Activated CD8-positive, alpha-beta T cell treated with anti-CD3 and anti-CD28 coated beads for 36 hours (primary cell): ENCODE measurements at regions not wholly inside any gene's neighbourhood (a gene's known extent, or its start where the extent isn't known, plus 50 kb on each side); places are given as distances from the start of the nearest gene placed in this dataset.

Source experiments
- ATAC-seq: fragments of 200-7000 bp; cut with Tn5 transposase; one replicate; pipeline ENCODE4 v1.10.0; 2021; ENCODE audit warnings: mild to moderate bottlenecking, moderate library complexity
- CTCF ChIA-PET: fragments of 350-600 bp; sonication (Branson Sonifier 250); formaldehyde crosslinking; loops from one replicate; lab custom pipeline; 2021; ENCODE audit warnings: antibody characterized with exemption; lab: Charles Lee
- POLR2A ChIA-PET: fragments of 350-600 bp; sonication (Branson Sonifier 250); formaldehyde crosslinking; loops from one replicate; lab custom pipeline; 2021; ENCODE audit warnings: antibody characterized with exemption; lab: Charles Lee
- DNase-seq: peaks from one replicate; pipeline ENCODE4 v3.0.0-alpha.2; 2020
- H3K27ac Mint-ChIP-seq: one replicate; pipeline ENCODE4 v1.8.0; 2021; ENCODE audit warnings: mild to moderate bottlenecking, mixed read lengths
- H3K27me3 Mint-ChIP-seq: one replicate; pipeline ENCODE4 v1.8.0; 2021; ENCODE audit warnings: mixed read lengths
- H3K36me3 Mint-ChIP-seq: one replicate; pipeline ENCODE4 v1.8.0; 2021; ENCODE audit warnings: low read depth, mixed read lengths
- H3K4me1 Mint-ChIP-seq: one replicate; pipeline ENCODE4 v1.8.0; 2021; ENCODE audit warnings: low read depth, mixed read lengths
- H3K4me3 Mint-ChIP-seq: one replicate; pipeline ENCODE4 v1.8.0; 2021; ENCODE audit warnings: mild to moderate bottlenecking, moderate library complexity, mixed read lengths
- H3K9me3 Mint-ChIP-seq: one replicate; pipeline ENCODE4 v1.8.0; 2021; ENCODE audit warnings: mixed read lengths
- intact Hi-C: fragments of 100-400 bp; cut with micrococcal nuclease; formaldehyde crosslinking; loops from one replicate; pipeline ENCODE4 v1.10.0; 2022
- TF ChIP-seq, protein P1 (sequence below): fragments of 200-600 bp; IDR thresholded peaks from one replicate; pipeline ENCODE4 v1.8.0; 2022; ENCODE audit warnings: antibody characterized with exemption, mild to moderate bottlenecking

DNA sequence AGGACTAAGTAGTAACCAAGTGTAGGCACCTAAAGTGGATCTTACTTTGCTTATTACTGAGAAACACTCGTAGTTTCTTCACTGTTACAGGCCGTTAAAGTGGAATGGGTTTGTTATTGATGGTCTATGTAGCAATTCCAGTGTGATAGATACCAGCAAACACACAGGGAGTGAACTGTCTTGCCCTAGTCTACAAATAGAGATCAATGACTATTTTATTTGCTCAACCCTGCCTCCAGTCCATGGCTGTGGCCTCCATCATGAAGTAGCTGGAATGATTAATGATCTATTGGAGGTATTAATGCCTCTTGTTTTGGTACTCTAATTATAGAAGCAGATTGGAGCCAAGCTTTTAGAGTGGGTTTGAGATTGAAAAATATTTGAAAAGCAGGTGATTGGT is 362.7 kb upstream of the AZI2 start:
- ChIA-PET CTCF (no interaction called here), POLR2A (interaction anchor here (0.8 kb wide), 1 partner anchor 193 kb away, joined by 3 read pairs; no protein-coding TSS in a partner anchor)
- peaks cover 2% of the 10 kb centered on the region for H3K9me3 Mint-ChIP-seq
- DNase-seq: no peak
- no peaks in the 10 kb centered on the region for H3K36me3 Mint-ChIP-seq
- intact Hi-C loops: no loop called here
- no peak overlapping the region for H3K4me3 Mint-ChIP-seq
- no peak for ATAC-seq
- no peaks in the 10 kb centered on the region for H3K4me1 Mint-ChIP-seq
- no peak overlapping the region for H3K27ac Mint-ChIP-seq
- TF ChIP-seq, protein P1, sequence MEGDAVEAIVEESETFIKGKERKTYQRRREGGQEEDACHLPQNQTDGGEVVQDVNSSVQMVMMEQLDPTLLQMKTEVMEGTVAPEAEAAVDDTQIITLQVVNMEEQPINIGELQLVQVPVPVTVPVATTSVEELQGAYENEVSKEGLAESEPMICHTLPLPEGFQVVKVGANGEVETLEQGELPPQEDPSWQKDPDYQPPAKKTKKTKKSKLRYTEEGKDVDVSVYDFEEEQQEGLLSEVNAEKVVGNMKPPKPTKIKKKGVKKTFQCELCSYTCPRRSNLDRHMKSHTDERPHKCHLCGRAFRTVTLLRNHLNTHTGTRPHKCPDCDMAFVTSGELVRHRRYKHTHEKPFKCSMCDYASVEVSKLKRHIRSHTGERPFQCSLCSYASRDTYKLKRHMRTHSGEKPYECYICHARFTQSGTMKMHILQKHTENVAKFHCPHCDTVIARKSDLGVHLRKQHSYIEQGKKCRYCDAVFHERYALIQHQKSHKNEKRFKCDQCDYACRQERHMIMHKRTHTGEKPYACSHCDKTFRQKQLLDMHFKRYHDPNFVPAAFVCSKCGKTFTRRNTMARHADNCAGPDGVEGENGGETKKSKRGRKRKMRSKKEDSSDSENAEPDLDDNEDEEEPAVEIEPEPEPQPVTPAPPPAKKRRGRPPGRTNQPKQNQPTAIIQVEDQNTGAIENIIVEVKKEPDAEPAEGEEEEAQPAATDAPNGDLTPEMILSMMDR: no peak
- H3K27me3 Mint-ChIP-seq: peaks cover 1% of the 10 kb centered on the region

DNA sequence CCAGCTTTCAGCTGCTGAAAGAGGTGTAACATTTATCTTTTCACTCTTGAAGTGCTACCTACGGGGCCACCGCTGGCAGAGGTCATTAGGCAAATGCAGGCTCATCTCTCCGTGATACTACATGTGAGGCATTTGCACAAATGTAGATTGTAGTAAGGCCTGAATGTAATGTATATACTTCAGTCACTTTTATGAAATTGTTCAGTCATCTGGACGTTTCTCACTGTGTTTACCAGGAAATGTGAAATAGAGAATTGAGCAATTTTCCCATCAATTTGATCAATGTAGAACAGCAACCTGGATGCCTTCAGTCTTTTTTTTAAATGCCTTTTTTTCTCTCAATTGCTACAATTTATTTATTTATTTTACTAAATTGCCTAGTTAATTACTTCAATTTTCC is 368.3 kb upstream of the AZI2 start:
- Mint-ChIP-seq H3K4me1 (no peaks in the 10 kb centered on the region), H3K27me3 (no peaks in the 10 kb centered on the region), H3K4me3 (no peak overlapping the region), H3K9me3 (no peaks in the 10 kb centered on the region), H3K27ac (no peak overlapping the region), H3K36me3 (no peaks in the 10 kb centered on the region)
- TF ChIP-seq, protein P1: no peak
- DNase-seq: no peak
- CTCF ChIA-PET: no interaction called here
- POLR2A ChIA-PET: no interaction called here
- intact Hi-C loops: no loop called here
- ATAC-seq: no peak

DNA sequence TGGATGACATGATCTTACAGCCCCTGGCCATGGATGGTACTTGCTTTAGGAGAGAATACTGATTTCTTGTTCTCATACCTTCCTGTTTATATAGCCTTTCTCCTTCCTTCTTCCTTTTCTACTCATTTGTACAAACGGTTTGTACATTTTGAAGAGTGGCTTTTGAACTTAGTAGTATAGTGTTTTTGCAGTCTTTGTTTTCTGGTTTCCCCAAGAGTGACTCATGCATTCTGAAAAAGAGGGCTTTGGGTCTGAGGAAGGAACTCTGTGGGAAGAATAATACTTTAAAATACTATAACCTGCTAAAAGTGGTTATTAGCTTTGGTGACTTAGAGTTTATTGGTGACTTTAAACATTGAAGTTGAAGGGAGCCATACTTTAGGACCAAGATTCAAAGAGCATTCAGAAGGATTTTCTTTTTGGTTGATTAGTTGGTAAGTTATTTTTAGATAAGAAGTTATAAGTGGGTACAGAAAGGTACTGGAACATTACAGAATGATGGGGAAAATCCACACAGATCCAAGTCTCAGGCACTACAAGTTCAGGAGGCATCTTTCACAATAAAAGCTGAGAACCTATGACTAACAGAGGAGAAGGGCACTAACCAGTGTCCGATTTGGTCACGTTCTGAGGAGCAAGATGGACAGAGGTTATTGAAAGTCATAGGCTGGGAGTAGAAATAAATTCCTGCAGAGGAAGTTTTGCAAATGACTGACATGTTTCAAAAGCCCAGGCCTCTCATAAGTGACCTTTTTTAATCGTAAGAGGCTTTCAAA is 369.6 kb upstream of the AZI2 start:
- TF ChIP-seq, protein P1: no peak
- intact Hi-C loops: no loop called here
- Mint-ChIP-seq H3K4me3 (no peak overlapping the region), H3K27me3 (no peaks in the 10 kb centered on the region), H3K36me3 (no peaks in the 10 kb centered on the region), H3K9me3 (no peaks in the 10 kb centered on the region), H3K27ac (no peak overlapping the region), H3K4me1 (no peaks in the 10 kb centered on the region)
- ATAC-seq: no peak
- no peak for DNase-seq
- ChIA-PET CTCF (no interaction called here), POLR2A (no interaction called here)

- Mint-ChIP-seq H3K4me3 (no peak overlapping the region), H3K36me3 (no peaks in the 10 kb centered on the region), H3K4me1 (no peaks in the 10 kb centered on the region), H3K27ac (no peak overlapping the region), H3K27me3 (no peaks in the 10 kb centered on the region), H3K9me3 (peaks cover 4% of the 10 kb centered on the region)
- ATAC-seq (no peak), DNase-seq (peak; percentile 45)
- POLR2A ChIA-PET: no interaction called here
- TF ChIP-seq, protein P1: peak; percentile 18
- CTCF ChIA-PET: interaction anchor here (1.1 to 1.7 kb wide), 2 partner anchors 59 to 1015 kb away, joined by 3 to 5 read pairs; no protein-coding TSS in a partner anchor
- intact Hi-C loops: no loop called here
These were observed 378.2 kb upstream of the AZI2 start for GRCh38 chr3:28726840-28727239.

- ATAC-seq (no peak), DNase-seq (no peak)
- CTCF ChIA-PET: interaction anchor here (1.7 kb wide), 1 partner anchor 60 kb away, joined by 5 read pairs; no protein-coding TSS in a partner anchor
- intact Hi-C loops: no loop called here
- Mint-ChIP-seq H3K36me3 (no peaks in the 10 kb centered on the region), H3K27ac (no peak overlapping the region), H3K4me1 (no peaks in the 10 kb centered on the region), H3K9me3 (peaks cover 4% of the 10 kb centered on the region), H3K4me3 (no peak overlapping the region), H3K27me3 (no peaks in the 10 kb centered on the region)
- POLR2A ChIA-PET: no interaction called here
- TF ChIP-seq, protein P1: no peak
These were observed 378.7 kb upstream of the AZI2 start for GRCh38 chr3:28727307-28727706.
